Fibroblast of pulmonary artery (primary cell): ENCODE measurements at regions not wholly inside any gene's neighbourhood (a gene's known extent, or its start where the extent isn't known, plus 50 kb on each side); places are given as distances from the start of the nearest gene placed in this dataset.

Experiments
- DNase-seq: peaks from one replicate; pipeline ENCODE4 v3.0.0-alpha.2; 2010; ENCODE audit warnings: low read depth
- H3K4me3 ChIP-seq: replicated peaks from 2 replicates; pipeline ENCODE4 v1.5.1; 2011; ENCODE audit warnings: low read depth, mild to moderate bottlenecking, control low read depth, low read length, moderate library complexity
- TF ChIP-seq, protein P1 (sequence below): IDR thresholded peaks from 2 replicates; pipeline ENCODE4 v1.5.1; 2011; ENCODE audit warnings: mild to moderate bottlenecking, control low read depth, low read length, inconsistent platforms; ENCODE audit errors: missing control alignments

DNA sequence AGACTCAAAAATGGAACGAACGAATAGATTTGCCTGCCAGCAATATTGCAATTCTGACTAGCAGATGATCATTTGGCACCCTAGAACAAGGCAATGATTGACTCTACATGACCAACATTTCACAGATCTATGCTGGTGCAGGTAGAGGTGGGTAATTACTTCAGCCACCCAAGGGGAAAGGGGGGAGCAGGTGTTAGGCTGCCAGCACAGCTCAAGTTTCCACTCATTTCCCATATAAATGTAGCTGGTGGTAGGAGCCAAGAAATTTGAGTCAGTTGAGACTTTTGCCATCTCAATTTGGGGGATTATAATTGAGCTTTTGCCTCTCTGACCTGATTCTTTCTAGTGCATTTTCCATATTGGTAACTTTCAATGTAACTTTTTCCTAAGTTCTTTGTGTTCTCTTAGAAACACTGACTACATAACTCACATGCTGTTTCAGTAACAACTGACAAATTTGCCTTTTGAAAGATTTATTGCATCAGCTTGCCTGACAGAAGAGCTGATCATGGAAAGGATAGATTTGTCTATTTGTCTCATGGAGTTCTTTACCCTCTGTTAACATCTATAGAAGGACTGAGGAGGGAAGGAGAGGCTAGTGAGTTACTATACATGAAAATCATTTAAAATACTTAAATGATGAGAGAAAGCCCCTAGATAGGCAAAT, 902.5 kb downstream of the ZPLD1 start:
- no peak for DNase-seq
- TF ChIP-seq, protein P1, sequence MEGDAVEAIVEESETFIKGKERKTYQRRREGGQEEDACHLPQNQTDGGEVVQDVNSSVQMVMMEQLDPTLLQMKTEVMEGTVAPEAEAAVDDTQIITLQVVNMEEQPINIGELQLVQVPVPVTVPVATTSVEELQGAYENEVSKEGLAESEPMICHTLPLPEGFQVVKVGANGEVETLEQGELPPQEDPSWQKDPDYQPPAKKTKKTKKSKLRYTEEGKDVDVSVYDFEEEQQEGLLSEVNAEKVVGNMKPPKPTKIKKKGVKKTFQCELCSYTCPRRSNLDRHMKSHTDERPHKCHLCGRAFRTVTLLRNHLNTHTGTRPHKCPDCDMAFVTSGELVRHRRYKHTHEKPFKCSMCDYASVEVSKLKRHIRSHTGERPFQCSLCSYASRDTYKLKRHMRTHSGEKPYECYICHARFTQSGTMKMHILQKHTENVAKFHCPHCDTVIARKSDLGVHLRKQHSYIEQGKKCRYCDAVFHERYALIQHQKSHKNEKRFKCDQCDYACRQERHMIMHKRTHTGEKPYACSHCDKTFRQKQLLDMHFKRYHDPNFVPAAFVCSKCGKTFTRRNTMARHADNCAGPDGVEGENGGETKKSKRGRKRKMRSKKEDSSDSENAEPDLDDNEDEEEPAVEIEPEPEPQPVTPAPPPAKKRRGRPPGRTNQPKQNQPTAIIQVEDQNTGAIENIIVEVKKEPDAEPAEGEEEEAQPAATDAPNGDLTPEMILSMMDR, result no peak
- H3K4me3 ChIP-seq, result no peak overlapping the region

GRCh38 chr3:103341078-103341606, 906.3 kb downstream of the ZPLD1 start:
- H3K4me3 ChIP-seq, result no peak overlapping the region
- TF ChIP-seq, protein P1, result no peak
- no peak for DNase-seq

GRCh38 chr3:103342205-103342731, 907.5 kb downstream of the ZPLD1 start:
- no peak overlapping the region for H3K4me3 ChIP-seq
- DNase-seq, result no peak
- TF ChIP-seq, protein P1, result no peak

DNA sequence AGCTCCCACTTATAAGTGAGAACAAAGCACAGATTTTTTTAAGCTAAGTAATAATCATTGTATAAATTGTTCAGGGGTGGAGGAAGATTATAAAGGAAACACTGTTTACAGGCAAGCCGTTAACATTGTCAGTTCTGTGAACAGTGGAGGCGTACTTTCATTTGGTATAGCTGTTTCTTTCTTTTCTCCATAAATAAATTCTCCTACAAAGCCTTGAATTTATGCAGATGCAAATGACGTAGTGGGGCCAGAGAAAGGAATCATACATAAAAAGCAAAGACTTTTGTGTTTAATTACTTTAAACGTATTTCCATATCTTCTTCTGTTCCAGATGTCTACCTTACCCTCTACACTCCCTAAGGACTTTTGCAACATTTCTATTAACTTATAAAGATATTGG, 914.9 kb downstream of the ZPLD1 start:
- DNase-seq, result no peak

GRCh38 chr3:103365467-103365866, 930.7 kb downstream of the ZPLD1 start:
- TF ChIP-seq, protein P1, result no peak
- DNase-seq, result no peak
- no peak overlapping the region for H3K4me3 ChIP-seq

More for the DNA sequence above, 914.9 kb downstream of the ZPLD1 start:
- H3K4me3 ChIP-seq, result no peak overlapping the region
- TF ChIP-seq, protein P1, result no peak

GRCh38 chr3:103367481-103367880, 932.7 kb downstream of the ZPLD1 start:
- no peak for DNase-seq
- H3K4me3 ChIP-seq, result no peak overlapping the region
- TF ChIP-seq, protein P1, result no peak

DNA sequence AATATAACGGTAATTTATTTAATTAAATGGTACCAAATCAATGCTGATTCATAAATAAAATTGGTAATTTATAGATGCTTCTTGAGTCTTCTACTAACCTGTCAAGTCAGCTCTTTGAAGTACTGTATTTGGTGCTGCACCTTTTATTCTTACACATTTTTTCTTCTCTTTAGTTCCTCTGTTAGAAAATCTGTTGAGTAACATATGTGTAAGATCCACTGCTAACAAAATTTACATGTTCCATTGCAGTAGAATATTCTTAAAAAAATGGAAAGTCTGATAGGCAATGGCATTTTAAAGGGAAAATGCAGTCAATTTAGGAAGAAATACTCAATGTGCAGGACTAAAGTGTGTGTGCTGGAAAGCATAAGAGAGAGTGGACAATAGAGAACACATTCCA, 936.6 kb downstream of the ZPLD1 start:
- DNase-seq, result no peak
- no peak overlapping the region for H3K4me3 ChIP-seq
- TF ChIP-seq, protein P1, result no peak
